H9 (cell line): ENCODE measurements at regions not wholly inside any gene's neighbourhood (a gene's known extent, or its start where the extent isn't known, plus 50 kb on each side); places are given as distances from the start of the nearest gene placed in this dataset.

Experiments used
- DNase-seq: peaks from one replicate; pipeline ENCODE4 v3.0.0-alpha.2; 2017
- H2AFZ ChIP-seq: one replicate; pipeline ENCODE4 v1.6.1; 2013; ENCODE audit warnings: mild to moderate bottlenecking, low read length, control low read depth, moderate library complexity
- H2AK5ac ChIP-seq: 2 replicates; pipeline ENCODE4 v1.6.1; 2013; ENCODE audit warnings: low read length, control low read depth, mixed read lengths; ENCODE audit not compliant: insufficient read length
- H2BK120ac ChIP-seq: one replicate; pipeline ENCODE4 v1.6.1; 2013; ENCODE audit warnings: low read depth, mild to moderate bottlenecking, low read length, control low read depth, inconsistent platforms; ENCODE audit not compliant: poor library complexity, severe bottlenecking
- H2BK12ac ChIP-seq: 2 replicates; pipeline ENCODE4 v1.6.1; 2013; ENCODE audit warnings: low read length, control low read depth, mixed read lengths, low read depth; ENCODE audit not compliant: insufficient read length
- H2BK15ac ChIP-seq: 2 replicates; pipeline ENCODE4 v1.6.1; 2013; ENCODE audit warnings: low read depth, low read length, control low read depth
- H2BK20ac ChIP-seq: one replicate; pipeline ENCODE4 v1.6.1; 2013; ENCODE audit warnings: low read depth, mild to moderate bottlenecking, low read length, control low read depth, inconsistent platforms; ENCODE audit not compliant: poor library complexity, severe bottlenecking
- H2BK5ac ChIP-seq: 2 replicates; pipeline ENCODE4 v1.6.1; 2013; ENCODE audit warnings: low read length, control low read depth, mixed read lengths; ENCODE audit not compliant: insufficient read length
- H3K14ac ChIP-seq: 2 replicates; pipeline ENCODE4 v1.6.1; 2013; ENCODE audit warnings: low read length, control low read depth; ENCODE audit not compliant: insufficient read depth
- H3K18ac ChIP-seq: 2 replicates; pipeline ENCODE4 v1.6.1; 2013; ENCODE audit warnings: low read depth, mild to moderate bottlenecking, mixed read lengths, low read length, control low read depth; ENCODE audit not compliant: insufficient read length
- H3K23ac ChIP-seq: 2 replicates; pipeline ENCODE4 v1.6.1; 2013; ENCODE audit warnings: low read length, control low read depth, mixed read lengths, low read depth; ENCODE audit not compliant: insufficient read length
- H3K23me2 ChIP-seq: 2 replicates; pipeline ENCODE4 v1.6.1; 2013; ENCODE audit warnings: low read depth, mild to moderate bottlenecking, mixed read lengths, low read length, control low read depth; ENCODE audit not compliant: insufficient read length, poor library complexity, severe bottlenecking
- H3K27ac ChIP-seq: 2 replicates; pipeline ENCODE4 v1.5.1; 2013; ENCODE audit warnings: low read length, control low read depth, mixed read lengths, low read depth; ENCODE audit not compliant: insufficient read length
- H3K27me3 ChIP-seq: 2 replicates; pipeline ENCODE4 v1.6.1; 2013; ENCODE audit warnings: low read length, control low read depth, inconsistent platforms; ENCODE audit not compliant: insufficient read depth
- H3K4ac ChIP-seq: 2 replicates; pipeline ENCODE4 v1.6.1; 2013; ENCODE audit warnings: low read depth, mild to moderate bottlenecking, control low read depth, inconsistent platforms, low read length, moderate library complexity
- H3K4me1 ChIP-seq: 2 replicates; pipeline ENCODE4 v1.6.1; 2013; ENCODE audit warnings: low read length, control low read depth, inconsistent platforms; ENCODE audit not compliant: insufficient read depth
- H3K4me2 ChIP-seq: 2 replicates; pipeline ENCODE4 v1.6.1; 2013; ENCODE audit warnings: low read length, control low read depth, mixed read lengths; ENCODE audit not compliant: insufficient read length, insufficient read depth
- H3K56ac ChIP-seq: 2 replicates; pipeline ENCODE4 v1.6.1; 2013; ENCODE audit warnings: low read depth, mild to moderate bottlenecking, mixed read lengths, low read length, control low read depth; ENCODE audit not compliant: insufficient read length
- H3K79me1 ChIP-seq: 2 replicates; pipeline ENCODE4 v1.6.1; 2013; ENCODE audit warnings: low read depth, mild to moderate bottlenecking, moderate library complexity, low read length, control low read depth, inconsistent platforms; ENCODE audit not compliant: insufficient read depth, poor library complexity, severe bottlenecking
- H3K79me2 ChIP-seq: 2 replicates; pipeline ENCODE4 v1.6.1; 2013; ENCODE audit warnings: low read length, control low read depth, inconsistent platforms; ENCODE audit not compliant: insufficient read depth
- H3K9ac ChIP-seq: 2 replicates; pipeline ENCODE4 v1.6.1; 2013; ENCODE audit warnings: low read length, control low read depth, mixed read lengths; ENCODE audit not compliant: insufficient read length; ENCODE audit errors: extremely low read depth
- H3K9me3 ChIP-seq: one replicate; pipeline ENCODE4 v1.6.1; 2013; ENCODE audit warnings: low read depth, low read length, inconsistent platforms; ENCODE audit not compliant: control insufficient read depth
- H3T11ph ChIP-seq: one replicate; pipeline ENCODE4 v1.6.1; 2013; ENCODE audit warnings: mild to moderate bottlenecking, low read length, control low read depth, inconsistent platforms
- H4K20me1 ChIP-seq: one replicate; pipeline ENCODE4 v1.6.1; 2013; ENCODE audit not compliant: control insufficient read depth, insufficient read length, insufficient read depth
- H4K5ac ChIP-seq: 2 replicates; pipeline ENCODE4 v1.6.1; 2013; ENCODE audit warnings: low read depth, mild to moderate bottlenecking, mixed read lengths, low read length, control low read depth; ENCODE audit not compliant: insufficient read length
- H4K8ac ChIP-seq: replicated peaks from 2 replicates; pipeline ENCODE4 v1.6.1; 2013; ENCODE audit warnings: low read length, control low read depth, mixed read lengths, low read depth; ENCODE audit not compliant: insufficient read length
- H4K91ac ChIP-seq: 2 replicates; pipeline ENCODE4 v1.6.1; 2013; ENCODE audit warnings: low read depth, mild to moderate bottlenecking, moderate library complexity, mixed read lengths, low read length, control low read depth; ENCODE audit not compliant: insufficient read length
- H3K27ac Mint-ChIP-seq, 3 experiments: 2 replicates in 2 of 3; 3 replicates in 1 of 3; pipeline ENCODE4 v1.8.0; 2020 to 2021; ENCODE audit warnings: mixed read lengths in 3 of 3, mild to moderate bottlenecking in 1 of 3, moderate library complexity in 1 of 3
- H3K27me3 Mint-ChIP-seq: 2 replicates; pipeline ENCODE4 v1.8.0; 2021; ENCODE audit warnings: low read depth, mild to moderate bottlenecking, moderate library complexity, mixed read lengths
- H3K36me3 Mint-ChIP-seq, 3 experiments: 2 replicates in 2 of 3; 3 replicates in 1 of 3; pipeline ENCODE4 v1.8.0; 2020 to 2021; ENCODE audit warnings: low read depth in 3 of 3, mixed read lengths in 3 of 3; ENCODE audit not compliant: insufficient read depth in 1 of 3
- H3K4me1 Mint-ChIP-seq, 2 experiments: 2 replicates each; pipeline ENCODE4 v1.8.0; 2020; ENCODE audit warnings: mixed read lengths in 2 of 2
- H3K4me3 Mint-ChIP-seq, 2 experiments: 2 replicates in 1 of 2; 3 replicates in 1 of 2; pipeline ENCODE4 v1.8.0; 2020 to 2021; ENCODE audit warnings: mild to moderate bottlenecking in 2 of 2, mixed read lengths in 2 of 2, moderate library complexity in 1 of 2
- H3K9me3 Mint-ChIP-seq, 2 experiments: 2 replicates in 1 of 2; 3 replicates in 1 of 2; pipeline ENCODE4 v1.8.0; 2020; ENCODE audit warnings: mild to moderate bottlenecking in 2 of 2, mixed read lengths in 2 of 2, moderate library complexity in 1 of 2
- WGBS: extraction: QIAGEN DNeasy Blood & Tissue Kit; methylation state at CpG from one replicate; pipeline ENCODE4 v1.1.7; 2013; ENCODE audit warnings: missing lambda C conversion rate, low lambda C conversion rate, mixed read lengths; ENCODE audit not compliant: insufficient read length; ENCODE audit errors: extremely low coverage; 5-methylcytosine and 5-hydroxymethylcytosine counted together
- TF ChIP-seq, protein P1 (sequence below): fragments of 200-600 bp; sonication (generic); conservative IDR thresholded peaks from 3 replicates; pipeline ENCODE4 v1.8.0; 2021; ENCODE audit warnings: antibody characterized with exemption, mild to moderate bottlenecking

GRCh38 chr4:101701551-101701950, 89.0 kb upstream of the BANK1 start:
- Histone ChIP-seq H2BK5ac (no peak overlapping the region), H3K27ac (no peak overlapping the region), H3T11ph (no peak overlapping the region), H2BK120ac (no peak overlapping the region), H2AFZ (no peak overlapping the region), H3K9ac (no peak overlapping the region), H3K79me1 (no peaks in the 10 kb centered on the region), H3K4me1 (no peaks in the 10 kb centered on the region), H3K4me2 (no peak overlapping the region), H4K8ac (no peak overlapping the region), H3K4ac (no peak overlapping the region), H3K18ac (no peak overlapping the region), H2BK12ac (no peak overlapping the region), H4K20me1 (no peaks in the 10 kb centered on the region), H2BK20ac (no peak overlapping the region), H2BK15ac (no peak overlapping the region), H3K56ac (no peak overlapping the region), H2AK5ac (no peak overlapping the region), H3K23ac (no peak overlapping the region), H3K27me3 (no peaks in the 10 kb centered on the region), H3K79me2 (no peaks in the 10 kb centered on the region), H3K9me3 (no peaks in the 10 kb centered on the region), H3K23me2 (no peaks in the 10 kb centered on the region), H4K91ac (no peak overlapping the region), H3K14ac (no peak overlapping the region), H4K5ac (no peak overlapping the region)
- Mint-ChIP-seq H3K9me3 (peaks cover 3 to 6% of the 10 kb centered on the region in 2 experiments), H3K36me3 (peaks cover 0 to 3% (median 3%) of the 10 kb centered on the region in 3 experiments; a peak in 4 of 7 replicates), H3K27me3 (no peaks in the 10 kb centered on the region), H3K27ac (no peak overlapping the region), H3K4me1 (no peaks in the 10 kb centered on the region), H3K4me3 (no peak overlapping the region)
- no CpG with 5 or more reads among the region's 1 CpG for WGBS
- no peak for DNase-seq
- TF ChIP-seq, protein P1, sequence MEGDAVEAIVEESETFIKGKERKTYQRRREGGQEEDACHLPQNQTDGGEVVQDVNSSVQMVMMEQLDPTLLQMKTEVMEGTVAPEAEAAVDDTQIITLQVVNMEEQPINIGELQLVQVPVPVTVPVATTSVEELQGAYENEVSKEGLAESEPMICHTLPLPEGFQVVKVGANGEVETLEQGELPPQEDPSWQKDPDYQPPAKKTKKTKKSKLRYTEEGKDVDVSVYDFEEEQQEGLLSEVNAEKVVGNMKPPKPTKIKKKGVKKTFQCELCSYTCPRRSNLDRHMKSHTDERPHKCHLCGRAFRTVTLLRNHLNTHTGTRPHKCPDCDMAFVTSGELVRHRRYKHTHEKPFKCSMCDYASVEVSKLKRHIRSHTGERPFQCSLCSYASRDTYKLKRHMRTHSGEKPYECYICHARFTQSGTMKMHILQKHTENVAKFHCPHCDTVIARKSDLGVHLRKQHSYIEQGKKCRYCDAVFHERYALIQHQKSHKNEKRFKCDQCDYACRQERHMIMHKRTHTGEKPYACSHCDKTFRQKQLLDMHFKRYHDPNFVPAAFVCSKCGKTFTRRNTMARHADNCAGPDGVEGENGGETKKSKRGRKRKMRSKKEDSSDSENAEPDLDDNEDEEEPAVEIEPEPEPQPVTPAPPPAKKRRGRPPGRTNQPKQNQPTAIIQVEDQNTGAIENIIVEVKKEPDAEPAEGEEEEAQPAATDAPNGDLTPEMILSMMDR: no peak
